Spleen (tissue), 7 donors: ENCODE measurements at regions not wholly inside any gene's neighbourhood (a gene's known extent, or its start where the extent isn't known, plus 50 kb on each side); places are given as distances from the start of the nearest gene placed in this dataset.
"Not testable (repeated sequence)": the region's sequence is repeated elsewhere in the genome, so short reads cannot be mapped to it uniquely, and the experiment has no call there.

Experiments
- POLR2A ChIP-seq, 3 donors: fragments of 450-650 bp; IDR thresholded peaks; one replicate each; pipeline ENCODE4 v1.5.1; 2017; ENCODE audit warnings: antibody characterized with exemption in 3 of 3, mild to moderate bottlenecking in 1 of 3
- POLR2AphosphoS5 ChIP-seq, 3 donors: sonication (generic); formaldehyde crosslinking; IDR thresholded peaks; one replicate each; pipeline ENCODE4 v1.5.1; 2017; ENCODE audit warnings: antibody characterized with exemption in 3 of 3
- TF ChIP-seq, protein P1 (sequence below), 11 experiments: fragments of 200-600 bp in 7 of 11; fragments of 450-650 bp in 4 of 11; sonication (generic) in 4 of 11; IDR thresholded peaks in 8 of 11; conservative IDR thresholded peaks in 3 of 11; 1 replicate in 7 of 11; 2 replicates in 4 of 11; pipeline versions ENCODE4 v1.4.0 to v1.8.0; 2016 to 2021; ENCODE audit warnings: antibody characterized with exemption in 11 of 11, inconsistent platforms in 4 of 11, mild to moderate bottlenecking in 1 of 11
- donor health status: DM: no; HTN: no; CAD: no; lungs with moderate emphysema.
- donor health status: DM: no; HTN: no; CAD: no.
- donor health status: DM: no; HTN: no; CAD: no.

DNA sequence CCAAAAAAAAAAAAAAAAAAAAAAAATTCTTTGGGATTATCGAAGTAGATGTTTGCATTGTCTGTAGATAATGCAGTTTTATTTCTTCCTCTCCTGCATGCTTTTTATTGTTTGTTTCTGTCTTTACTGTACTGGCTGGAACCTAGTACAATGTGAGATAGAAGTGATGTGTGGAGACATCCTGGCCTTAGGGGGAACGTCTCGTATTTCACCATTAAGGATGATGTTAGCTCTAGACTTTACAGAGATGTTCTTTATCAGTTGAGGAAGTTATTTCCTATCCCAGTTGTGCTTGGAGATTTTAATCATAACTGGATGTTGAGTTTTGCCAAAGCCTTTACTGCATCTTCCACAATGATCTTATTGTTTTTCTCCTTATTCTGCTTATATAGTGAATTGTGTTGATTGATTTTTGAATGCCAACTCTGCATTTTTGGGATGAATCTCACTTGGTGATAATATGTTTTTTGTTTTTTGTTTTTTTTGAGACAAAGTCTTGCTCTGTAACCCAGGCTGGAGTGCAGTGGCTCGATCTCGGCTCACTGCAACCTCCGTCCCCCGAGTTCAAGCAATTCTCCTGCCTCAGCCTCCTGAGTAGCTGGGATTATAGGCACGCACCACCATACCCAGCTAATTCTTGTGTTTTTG is 179.7 kb downstream of the LAT start:
- TF ChIP-seq, protein P1, sequence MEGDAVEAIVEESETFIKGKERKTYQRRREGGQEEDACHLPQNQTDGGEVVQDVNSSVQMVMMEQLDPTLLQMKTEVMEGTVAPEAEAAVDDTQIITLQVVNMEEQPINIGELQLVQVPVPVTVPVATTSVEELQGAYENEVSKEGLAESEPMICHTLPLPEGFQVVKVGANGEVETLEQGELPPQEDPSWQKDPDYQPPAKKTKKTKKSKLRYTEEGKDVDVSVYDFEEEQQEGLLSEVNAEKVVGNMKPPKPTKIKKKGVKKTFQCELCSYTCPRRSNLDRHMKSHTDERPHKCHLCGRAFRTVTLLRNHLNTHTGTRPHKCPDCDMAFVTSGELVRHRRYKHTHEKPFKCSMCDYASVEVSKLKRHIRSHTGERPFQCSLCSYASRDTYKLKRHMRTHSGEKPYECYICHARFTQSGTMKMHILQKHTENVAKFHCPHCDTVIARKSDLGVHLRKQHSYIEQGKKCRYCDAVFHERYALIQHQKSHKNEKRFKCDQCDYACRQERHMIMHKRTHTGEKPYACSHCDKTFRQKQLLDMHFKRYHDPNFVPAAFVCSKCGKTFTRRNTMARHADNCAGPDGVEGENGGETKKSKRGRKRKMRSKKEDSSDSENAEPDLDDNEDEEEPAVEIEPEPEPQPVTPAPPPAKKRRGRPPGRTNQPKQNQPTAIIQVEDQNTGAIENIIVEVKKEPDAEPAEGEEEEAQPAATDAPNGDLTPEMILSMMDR (IDR thresholded peaks at IDR 0.05 in 8 of 11, conservative IDR thresholded peaks at IDR 0.05 in 3 of 11): not testable (repeated sequence)
- not testable (repeated sequence) for TF ChIP-seq POLR2A, POLR2AphosphoS5 (IDR thresholded peaks at IDR 0.05)
